GM12892 (cell line): ENCODE measurements at regions not wholly inside any gene's neighbourhood (a gene's known extent, or its start where the extent isn't known, plus 50 kb on each side); places are given as distances from the start of the nearest gene placed in this dataset.

Source experiments
- DNase-seq: peaks from one replicate; pipeline ENCODE4 v3.0.0; 2011; ENCODE audit not compliant: insufficient read length
- FAIRE-seq: peaks from 2 replicates; lab custom pipeline; 2011; peaks lifted over from hg19 to GRCh38; lab: Jason Lieb, UNC
- POLR2A ChIP-seq: IDR thresholded peaks from 2 replicates; pipeline ENCODE4 v1.6.1; 2011; ENCODE audit warnings: low read depth, low read length, control low read depth
- POLR2AphosphoS5 ChIP-seq: IDR thresholded peaks from 2 replicates; pipeline ENCODE4 v1.6.1; 2011; ENCODE audit warnings: low read depth, low read length, control low read depth
- TAF1 ChIP-seq: IDR thresholded peaks from 2 replicates; pipeline ENCODE4 v1.6.1; 2011; ENCODE audit warnings: low read depth, mild to moderate bottlenecking, control low read depth, low read length, borderline replicate concordance

DNA sequence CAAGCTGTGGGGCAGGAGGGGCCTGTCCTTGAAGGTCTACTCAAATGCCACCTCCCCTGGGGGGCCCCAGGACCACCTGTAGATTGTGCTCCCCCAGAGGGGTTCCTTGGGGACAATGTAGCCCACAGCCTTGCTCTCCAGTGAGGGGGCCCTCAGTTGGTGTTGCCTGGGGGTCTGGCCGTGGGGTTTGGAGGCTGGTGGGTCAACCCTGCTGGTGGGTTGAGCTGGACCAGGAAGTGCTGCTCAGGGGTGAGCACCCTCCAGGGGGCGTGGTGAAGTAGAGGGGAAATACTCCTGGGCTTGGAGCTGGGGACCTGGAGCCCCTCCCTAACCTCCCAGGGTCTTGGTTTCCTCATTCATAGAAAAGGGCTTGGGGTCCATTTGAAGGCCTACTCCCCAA lies 143.6 kb upstream of the WNT4 start:
- FAIRE-seq (no peak), DNase-seq (no peak)
- TF ChIP-seq POLR2A (no peak), TAF1 (no peak)

DNA sequence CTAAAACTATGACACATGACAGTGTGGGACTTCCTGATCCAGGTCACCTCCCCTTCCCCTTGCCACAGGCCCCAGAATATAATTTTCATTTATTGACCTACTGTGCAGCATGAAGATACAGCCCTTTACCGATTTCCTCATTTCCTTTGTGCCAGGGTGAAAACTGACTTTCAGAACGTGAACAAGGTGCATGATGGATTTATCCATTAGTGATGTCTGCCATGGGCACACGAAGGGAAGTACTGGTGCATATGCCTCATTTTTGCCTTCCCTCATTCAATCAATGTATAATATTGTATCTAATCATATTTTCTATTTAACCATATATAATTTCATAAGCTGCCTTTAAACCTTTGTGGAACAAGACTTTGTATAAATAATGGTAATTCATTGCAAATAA lies 144.4 kb upstream of the WNT4 start:
- TF ChIP-seq POLR2AphosphoS5 (no peak), POLR2A (no peak), TAF1 (no peak)
- DNase-seq (no peak), FAIRE-seq (no peak)

DNA sequence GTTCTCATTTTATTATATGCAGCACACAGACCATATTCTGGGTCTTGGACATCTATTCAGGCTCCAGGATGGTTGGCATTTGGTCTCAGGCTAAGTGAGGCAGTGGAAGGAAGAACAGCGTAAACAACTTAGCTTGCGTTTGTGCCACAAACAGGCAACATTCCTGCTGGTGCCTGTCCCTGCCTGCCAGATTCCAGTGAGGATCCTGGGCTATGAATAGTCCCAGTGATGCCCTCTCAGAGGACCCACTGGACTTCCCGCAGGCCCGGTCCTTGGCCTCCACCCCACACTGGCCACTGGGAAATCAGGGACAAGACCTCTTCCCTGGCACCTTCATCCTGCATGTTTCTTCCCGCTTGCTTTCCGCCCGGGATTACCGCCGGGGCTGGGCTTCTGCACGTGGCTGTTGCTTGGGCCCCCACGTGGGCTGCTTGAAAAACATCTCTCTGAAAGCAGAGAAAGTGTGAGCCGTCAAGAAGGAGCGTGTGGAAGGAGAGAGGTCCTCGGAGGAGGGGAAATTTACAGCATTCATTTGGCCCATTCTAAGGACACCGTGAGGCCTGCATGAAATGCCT lies 145.1 kb upstream of the WNT4 start:
- no peak for FAIRE-seq
- no peak for DNase-seq
- TF ChIP-seq POLR2A (no peak), POLR2AphosphoS5 (no peak), TAF1 (no peak)

DNA sequence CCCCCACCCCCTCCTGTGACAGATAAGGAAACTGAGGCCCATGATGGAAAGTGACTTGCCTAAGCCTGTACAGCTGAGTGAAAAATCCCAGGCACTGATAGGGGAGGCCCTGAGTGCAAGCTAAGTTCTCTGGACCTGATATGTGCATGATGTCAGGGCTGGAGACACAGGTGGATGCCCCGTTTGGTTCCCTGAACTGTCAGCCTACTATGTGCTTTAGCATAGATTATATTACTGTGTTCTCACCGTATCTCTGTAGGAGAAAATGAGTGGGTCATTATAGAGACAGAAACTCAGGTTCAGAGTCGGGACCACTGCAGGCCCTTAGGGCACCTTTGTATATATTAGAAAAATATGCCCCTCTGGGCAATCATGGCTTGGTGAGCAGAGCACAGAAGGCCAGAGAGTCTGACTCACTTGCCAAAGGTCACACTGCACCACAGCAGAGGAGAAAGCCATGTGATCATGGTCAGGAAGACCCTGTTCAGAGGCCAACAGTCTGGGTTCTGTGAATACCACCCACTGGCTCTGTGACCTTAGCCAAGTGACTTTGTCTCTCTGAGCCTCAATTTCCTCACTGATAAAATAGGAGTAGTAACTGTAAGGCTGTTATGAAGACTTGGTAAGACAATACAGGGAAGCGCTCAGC lies 145.8 kb upstream of the WNT4 start:
- FAIRE-seq (no peak), DNase-seq (no peak)
- no peak for TF ChIP-seq TAF1

DNA sequence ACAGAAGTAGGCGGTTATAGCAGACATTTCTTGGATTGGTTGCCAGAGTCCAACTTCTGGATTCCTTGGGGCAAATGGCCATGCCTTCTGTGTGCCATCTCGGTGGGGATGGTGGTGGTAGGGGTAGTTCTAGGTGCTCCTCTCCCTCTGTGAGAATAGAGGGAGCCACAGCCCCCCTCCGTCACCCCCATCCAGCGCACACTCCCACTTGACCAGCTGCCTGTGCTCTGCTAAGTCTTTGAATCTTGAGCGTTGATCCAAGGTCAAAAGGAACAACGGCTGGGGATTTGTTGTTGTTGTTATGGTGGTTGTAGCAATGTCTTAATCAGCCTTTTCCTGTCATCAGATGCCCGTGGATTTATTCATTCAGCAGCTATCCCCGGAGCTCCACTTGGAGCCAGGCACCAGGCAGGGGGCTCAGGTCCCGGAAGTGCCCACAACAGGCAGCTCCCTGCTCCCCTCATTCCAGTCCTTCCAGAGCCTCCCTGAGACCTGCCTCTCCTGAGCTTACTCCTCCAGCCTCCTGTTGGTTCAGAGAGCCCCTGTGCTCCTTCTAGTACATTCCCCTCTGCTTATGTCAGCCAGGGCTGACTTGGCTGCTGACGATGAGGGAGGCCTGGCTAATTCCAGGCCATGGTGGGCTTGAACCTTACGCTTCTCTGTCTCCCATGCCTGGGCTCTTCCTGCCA lies 146.6 kb upstream of the WNT4 start:
- FAIRE-seq = no peak
- TF ChIP-seq TAF1 (no peak), POLR2AphosphoS5 (no peak), POLR2A (no peak)
- no peak for DNase-seq

DNA sequence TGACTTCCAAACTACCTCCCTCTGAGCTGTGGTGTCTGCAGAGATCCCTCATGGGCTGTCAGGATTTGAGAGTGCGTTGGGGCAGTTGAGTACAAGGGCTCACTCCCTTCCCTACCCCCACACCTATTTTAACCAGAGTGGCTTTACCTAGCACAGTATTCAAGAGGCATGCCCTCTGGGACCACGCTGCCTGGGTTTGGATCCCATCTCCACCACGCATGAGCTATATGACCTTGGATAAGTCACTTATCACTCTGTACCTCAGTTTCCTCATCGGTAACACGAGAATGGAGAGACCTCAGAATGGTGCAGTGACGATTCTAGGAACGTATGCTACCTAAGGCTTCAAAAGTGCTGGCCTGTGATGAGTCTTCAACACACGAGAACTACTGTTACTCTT lies 147.3 kb upstream of the WNT4 start:
- DNase-seq (no peak), FAIRE-seq (no peak)
- no peak for TF ChIP-seq TAF1
- TF ChIP-seq POLR2AphosphoS5 = no peak
- no peak for TF ChIP-seq POLR2A

DNA sequence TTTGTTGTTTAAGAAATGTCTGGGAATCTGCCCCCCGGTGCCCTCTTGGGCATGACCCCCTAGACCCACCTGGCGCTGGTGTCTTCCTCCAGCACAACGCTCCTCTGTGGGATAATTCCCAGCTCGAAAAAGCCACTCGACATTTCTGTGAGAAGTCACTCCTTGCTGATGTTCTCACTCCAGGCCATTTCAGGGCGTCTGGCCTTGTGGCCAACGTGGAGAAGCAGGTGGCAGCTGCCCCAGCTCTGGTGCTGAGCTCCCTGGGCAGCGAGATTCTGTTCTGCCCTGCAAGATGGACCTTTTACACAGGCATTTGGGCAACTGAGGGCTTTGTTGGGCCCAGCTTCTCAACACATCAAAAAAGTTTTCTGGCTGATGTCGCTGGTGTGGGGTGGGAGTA lies 147.7 kb upstream of the WNT4 start:
- FAIRE-seq = no peak
- TF ChIP-seq POLR2A = no peak
- TF ChIP-seq POLR2AphosphoS5 = no peak
- TF ChIP-seq TAF1 = no peak
- no peak for DNase-seq

DNA sequence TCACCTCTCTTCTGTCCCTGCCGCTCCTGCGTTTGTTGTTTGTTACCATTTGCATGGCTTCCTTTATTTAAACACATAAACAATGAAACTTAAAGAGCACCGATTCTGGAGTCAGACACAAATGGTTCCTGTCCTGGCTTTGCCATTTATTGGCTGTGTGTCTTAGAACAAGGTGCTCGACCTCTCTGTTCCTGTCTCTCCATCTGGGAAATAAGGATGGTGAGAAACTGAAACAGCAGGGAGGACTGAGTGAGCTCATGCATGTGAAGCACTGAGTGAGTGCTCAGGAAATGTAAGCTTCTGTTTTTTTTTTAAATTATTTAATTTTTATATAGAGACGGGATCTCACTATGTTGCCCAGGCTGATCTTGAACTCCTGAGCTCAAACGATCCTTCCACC lies 148.2 kb upstream of the WNT4 start:
- no peak for TF ChIP-seq POLR2A
- no peak for TF ChIP-seq TAF1
- DNase-seq = no peak
- no peak for FAIRE-seq

DNA sequence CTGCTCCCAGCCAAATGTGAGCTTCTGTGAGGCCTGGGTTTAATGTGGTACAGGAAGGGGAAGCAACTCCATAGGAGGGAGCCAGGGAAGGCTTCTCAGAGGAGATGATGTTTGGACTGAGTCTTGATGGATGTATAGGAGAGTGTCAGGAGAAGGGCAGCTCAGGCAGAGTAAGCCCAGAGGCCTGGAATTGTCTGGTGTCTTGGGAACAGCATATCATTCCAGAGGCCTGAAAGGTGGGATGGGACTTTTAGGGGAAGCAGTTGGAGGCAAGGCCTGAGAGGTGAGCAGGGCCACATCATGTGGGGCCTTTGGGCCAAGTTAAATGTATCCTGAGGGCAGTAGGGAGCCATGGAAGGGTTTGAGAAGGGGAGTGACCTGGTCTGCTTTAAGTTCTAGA lies 148.6 kb upstream of the WNT4 start:
- FAIRE-seq = no peak
- no peak for TF ChIP-seq POLR2AphosphoS5
- no peak for TF ChIP-seq TAF1
- TF ChIP-seq POLR2A = no peak
- DNase-seq = no peak

DNA sequence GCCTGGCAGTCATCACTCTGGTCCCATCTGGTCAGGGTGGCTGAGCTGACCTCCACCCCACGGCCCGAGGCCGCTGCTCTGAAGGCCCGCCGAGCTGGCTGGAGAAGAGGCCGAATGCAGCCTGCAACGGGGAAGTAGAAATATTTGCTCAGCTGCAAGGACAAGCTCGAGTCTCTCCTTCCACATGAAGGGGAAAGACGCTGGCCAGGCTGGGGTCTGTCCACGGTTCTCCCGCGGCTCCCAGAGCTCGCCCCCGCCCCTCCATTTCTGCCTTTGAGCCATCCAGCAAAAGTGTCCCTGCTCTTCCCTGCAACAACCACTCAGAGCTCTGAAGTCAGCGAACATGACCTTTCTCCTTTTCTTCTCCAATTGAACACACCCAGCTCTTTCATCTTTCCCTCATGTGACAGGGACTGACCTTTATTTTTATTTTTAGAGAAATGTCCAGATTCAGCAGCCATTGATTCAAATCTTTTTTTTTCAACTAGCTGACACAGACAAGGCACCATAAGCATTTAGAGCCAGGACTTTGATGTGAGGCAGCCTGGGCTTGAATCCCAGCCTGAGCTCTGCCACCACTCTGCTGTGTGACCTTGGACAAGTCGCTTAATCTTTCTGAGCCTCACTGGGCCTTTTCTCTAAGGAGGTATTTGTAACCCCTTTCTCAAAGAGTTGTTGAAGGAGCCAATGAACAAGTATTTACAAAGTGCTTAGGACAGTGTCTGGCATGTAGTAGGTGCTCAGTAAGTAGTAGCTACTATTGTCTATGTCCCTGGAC lies 149.3 kb upstream of the WNT4 start:
- DNase-seq (no peak), FAIRE-seq (no peak)
- TF ChIP-seq POLR2A (no peak), POLR2AphosphoS5 (no peak), TAF1 (no peak)

DNA sequence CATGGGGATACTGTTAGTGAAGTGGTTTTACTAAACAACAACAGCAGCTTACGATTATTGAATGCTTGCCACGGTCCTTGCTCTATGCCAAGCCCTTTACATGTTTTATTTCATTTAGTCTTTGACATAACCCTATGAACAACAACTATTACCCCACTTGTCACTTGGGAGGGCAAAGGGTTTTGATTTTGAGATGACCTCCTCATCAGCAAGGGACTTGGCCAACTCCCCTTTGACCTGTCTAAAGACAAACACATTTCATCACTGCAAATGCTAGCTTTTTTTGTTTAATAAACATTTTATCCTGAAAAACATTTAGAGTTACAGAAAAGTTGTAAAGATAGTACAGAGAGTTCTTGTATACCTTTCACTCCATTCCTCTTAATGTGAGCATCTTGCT lies 152.5 kb upstream of the WNT4 start:
- no peak for TF ChIP-seq POLR2AphosphoS5
- TF ChIP-seq POLR2A = no peak
- no peak for TF ChIP-seq TAF1
- no peak for DNase-seq
- FAIRE-seq = no peak
